ENCODE measurements at regions not wholly inside any gene's neighbourhood (a gene's known extent, or its start where the extent isn't known, plus 50 kb on each side); places are given as distances from the start of the nearest gene placed in this dataset.
"Not testable (repeated sequence)": the region's sequence is repeated elsewhere in the genome, so short reads cannot be mapped to it uniquely, and the experiment has no call there.

DNA sequence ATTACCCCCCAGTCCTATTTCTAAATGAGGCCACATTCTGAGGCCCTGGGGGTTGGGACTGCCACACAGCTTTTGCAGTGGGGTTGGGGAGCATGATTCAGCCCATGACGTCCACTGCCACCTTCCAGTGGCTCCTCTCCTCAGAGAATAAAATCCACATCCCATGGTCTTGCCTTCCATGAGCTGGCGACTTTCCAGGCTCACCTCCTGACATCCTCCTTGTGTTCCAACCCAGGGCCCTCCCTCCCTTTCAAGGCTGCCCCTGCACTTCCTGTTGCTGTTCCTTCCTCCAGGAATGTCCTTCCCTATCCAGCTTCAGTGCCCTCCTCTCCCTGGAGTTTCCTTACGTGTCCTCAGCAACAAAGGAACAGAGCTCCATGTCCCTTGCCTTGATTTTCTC lies 187.3 kb upstream of the ID2 start:
- no peak for DNase-seq (ENCODE audit: low read depth in 2 of 2)

DNA sequence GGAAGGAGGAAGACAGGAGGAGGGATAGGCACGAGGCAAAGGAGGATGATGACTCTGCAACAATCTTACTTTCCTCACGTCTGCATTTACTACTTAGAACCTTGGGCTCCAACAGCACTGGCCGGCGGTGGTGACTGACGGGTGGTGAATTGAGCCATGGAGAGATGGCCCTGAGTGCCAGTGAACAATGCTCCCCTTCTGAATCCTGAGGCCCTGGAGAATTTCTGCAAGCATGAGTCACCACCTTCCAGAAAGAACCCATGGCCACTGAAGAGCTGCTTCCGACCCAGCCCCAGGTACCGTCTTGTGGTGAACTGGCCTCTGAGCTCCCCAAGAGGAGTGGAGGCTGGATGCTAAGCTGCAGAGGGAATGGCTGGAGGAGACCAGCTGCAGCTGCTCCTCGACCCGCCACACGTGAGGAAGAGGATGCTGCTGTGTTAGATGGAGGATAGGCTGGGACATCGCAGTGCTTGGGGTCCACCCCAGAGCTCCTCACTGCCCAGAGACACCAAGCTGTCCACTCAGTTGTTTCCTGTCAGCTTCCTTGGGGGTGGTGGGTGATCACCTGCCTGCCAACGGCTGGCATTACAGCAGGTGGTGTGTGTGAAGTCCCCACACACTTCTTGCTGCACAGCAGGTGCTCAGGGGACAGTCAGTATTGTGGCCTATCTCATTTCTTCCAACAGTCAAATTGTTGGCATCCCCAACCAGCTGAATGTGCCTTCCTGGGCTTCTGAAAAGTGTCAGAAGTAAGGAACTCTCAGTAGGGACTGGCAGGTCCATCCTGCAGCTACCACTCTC lies 186.5 kb upstream of the ID2 start:
- no peak for DNase-seq (ENCODE audit: low read depth in 2 of 2)

DNA sequence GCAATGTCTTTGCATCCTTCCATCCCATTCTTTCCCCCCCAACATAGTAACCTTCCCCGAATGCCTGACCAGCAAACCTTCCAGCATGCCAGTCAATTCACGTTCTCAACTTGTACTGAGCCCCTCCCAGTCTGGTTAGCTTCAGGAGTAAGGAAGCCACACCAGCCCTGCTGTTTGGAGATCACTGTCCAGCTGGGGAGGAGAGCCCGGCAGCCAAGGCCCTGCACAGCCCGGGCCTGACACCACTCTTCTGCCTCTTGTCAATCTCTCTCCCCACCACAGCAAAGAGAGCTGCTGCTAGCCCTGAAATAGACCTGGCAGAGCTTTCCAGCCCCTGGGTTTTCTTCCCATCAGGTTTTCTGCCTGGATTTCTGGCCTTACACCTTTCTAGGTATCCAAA lies 185.8 kb upstream of the ID2 start:
- no peak for DNase-seq (ENCODE audit: low read depth in 2 of 2)

DNA sequence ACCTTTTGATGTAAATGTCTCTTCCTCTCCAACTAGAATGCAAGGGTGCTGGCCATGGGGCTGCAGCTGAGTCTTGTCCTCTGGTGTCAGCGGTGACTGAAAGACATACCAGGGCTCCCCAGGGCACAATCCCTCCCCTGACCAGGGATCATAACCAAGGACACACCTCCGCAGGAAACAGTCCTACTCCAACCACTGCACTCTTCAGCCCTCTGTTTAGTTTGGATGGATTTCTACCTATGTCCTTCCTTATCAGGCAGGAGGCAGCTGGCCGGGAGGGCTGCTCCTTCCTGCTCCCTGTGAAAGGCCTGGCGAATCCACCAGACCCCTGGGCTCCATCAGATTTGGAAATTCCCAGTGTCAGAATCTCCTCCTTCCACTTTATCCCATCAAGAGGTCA lies 185.2 kb upstream of the ID2 start:
- no peak for DNase-seq (ENCODE audit: low read depth in 2 of 2)

DNA sequence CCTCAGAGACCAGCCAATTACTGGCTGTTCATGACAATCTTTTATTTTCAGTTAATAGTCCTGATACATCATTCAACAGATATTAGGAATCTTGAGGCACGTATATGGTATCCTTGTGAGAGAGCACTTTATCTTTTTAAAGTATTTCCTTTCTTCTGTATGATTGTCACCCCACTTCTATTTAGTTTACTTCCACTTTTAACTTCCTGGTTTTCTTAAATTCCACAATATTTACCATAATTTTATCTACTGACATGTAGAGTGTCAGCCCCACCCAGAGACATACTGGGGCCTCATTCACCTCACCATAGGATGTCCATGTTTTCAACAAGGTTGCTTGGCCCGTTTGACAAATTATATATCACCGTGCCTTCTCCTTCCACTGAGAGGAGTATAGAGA lies 182.9 kb upstream of the ID2 start:
- DNase-seq (ENCODE audit: low read depth in 2 of 2) = no peak

DNA sequence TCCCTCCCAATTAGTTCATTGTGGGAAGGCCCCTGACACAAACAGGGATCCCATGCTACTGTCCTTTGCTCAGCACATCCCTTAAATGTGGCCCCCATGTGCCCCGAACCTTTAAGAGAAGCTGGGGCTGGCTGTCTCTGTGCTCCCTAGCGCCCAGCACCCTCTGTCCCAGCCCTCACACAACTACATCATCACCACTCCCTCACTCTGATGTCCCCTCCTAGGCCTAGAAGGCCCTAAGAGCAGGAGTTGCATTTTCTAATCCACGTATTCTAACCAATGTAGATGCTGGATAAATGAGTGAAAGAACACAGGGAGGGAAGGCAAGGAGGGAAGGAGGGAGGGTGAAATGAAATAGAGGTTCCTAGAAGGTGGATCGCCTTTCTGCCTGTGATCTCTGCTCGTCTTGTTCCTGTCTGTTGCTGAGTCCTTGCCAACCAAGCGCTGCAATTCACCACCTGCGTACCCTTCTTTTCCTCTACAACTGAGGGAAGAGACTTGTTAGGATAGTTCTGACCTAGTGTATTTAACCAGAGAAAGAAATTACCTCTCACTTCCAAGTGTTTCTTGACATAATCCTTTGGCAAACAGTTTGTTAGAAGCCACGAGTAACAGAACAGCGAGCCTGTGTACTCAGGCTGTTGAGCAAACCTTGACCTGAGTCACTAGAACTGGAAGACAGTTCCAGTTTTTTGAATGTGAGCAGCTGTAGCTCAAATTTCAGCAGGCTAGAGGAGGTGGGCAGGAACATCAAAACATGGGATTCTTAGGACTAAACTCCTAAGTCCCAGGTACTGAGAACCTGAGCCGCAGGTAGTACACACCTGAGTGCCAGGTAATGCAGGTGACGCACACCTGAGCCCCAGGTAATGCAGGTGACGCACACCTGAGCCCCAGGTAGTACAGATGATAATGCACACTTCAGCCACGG lies 181.5 kb upstream of the ID2 start:
- no peak for DNase-seq (ENCODE audit: low read depth in 2 of 2)

DNA sequence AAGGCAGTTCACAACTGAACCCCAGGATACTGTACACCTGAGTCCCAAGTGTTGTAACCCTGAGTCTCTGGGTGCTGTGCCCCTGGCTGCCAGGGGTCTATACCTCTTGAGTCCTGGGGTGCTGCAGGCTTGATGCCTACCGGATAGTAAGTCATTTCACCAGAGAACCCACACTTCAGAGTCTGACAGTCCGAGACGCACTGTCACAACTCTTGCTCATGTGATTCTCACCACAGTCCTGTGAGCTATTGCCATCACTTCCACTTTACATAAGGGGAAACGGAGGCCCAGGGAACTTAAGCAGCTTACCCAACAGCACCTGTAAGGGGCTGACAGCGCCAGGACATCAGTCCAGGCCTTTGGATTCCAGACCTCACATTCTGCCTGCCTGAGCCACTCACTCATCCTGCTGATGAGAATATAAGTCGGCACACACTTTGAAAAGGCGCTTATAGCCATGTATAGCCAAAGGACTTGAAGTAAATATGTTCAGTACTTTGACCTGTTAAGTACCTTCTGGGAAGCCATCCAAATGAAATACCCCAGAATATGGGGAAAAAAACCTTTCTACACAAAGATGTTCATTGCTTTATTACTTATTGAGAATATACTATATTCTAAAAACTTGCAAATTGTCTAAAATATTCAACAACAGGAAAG lies 180.7 kb upstream of the ID2 start:
- DNase-seq (ENCODE audit: low read depth in 2 of 2) = no peak

DNA sequence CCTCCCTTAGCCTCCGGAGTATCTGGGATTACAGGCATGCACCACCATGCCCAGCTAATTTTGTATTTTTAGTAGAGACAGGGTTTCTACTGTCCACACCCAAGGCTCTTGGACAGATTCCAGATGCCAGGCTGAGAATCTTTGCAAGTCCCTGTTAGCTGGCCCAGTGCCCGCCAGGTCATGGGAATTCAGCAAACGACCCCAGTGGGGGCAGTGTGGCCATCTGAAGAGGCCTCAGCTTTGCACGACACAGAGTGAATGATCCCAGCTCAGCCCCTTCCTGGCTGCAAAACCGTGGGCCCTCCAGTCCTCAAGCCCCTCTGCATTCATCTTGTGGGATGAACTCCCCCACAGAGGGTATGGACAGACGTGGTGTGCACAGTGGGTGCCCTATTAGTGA lies 179.5 kb upstream of the ID2 start:
- DNase-seq (ENCODE audit: low read depth in 2 of 2) = no peak

DNA sequence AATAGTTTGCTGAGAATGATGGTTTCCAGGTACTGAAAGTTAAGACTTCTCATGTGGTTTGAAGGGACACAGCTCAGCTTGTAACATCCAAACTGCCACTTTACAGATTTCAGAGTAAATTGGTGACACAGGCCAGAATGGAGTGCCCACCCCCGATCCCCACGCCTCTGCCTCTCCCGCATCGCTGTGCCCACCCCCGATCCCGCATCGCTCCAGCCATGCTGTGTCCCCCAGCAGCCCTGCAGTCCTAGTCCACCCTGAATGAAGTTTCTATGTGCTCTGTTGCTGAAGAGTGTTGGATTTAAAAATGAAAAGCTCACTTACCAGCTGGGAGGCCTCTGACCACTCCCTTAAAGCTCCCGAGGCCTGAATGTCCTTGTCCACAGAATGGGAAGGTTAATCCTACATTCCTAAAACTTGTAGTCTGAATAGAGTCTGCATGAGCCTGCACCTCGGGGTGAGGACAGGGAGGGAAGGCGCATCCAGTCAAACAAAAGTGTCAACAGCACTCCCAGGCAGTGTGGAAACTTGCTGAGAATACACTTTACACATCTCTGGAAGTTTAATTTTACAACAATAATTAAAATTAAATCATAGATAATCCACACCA lies 176.4 kb upstream of the ID2 start:
- no peak for DNase-seq (ENCODE audit: low read depth in 2 of 2)

DNA sequence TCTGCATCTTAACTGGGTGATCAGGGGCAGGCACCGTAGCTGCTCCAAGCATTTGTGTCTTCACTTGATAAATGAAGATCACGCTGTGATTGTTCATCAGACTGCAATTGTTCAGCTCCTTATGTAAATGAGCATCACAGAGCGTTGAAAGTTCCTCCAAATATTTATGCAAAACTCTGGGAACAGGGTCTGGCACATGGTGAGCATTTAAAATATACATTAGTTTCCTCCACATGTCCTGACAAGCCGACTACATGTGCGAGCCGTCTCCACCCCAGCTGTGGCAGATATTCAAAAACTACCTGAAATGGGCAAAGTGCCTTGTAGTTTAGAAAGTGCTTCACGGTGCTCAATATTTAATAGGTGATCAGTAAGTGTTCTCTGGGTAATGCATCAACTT lies 175.1 kb upstream of the ID2 start:
- DNase-seq (ENCODE audit: low read depth in 2 of 2) = no peak

DNA sequence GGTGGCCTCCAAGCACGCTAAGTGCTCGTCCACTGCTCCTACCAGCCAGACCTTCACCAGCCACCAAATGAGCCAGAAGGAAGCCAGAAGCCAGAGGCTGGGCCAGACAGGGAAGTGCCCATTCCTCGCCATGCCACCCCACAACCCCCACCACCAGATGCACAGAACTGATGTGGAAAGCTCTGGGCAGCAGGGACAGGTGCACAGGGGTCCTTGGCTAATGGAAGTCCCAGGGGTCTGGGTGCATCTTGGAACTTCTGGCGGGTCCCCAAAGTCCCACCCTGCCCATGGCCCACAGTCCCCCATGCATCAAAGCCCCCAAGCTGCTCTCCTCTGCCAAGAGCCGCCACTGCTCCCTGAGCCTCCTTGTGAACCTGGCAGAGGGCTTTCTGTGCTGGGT lies 173.1 kb upstream of the ID2 start:
- no peak for DNase-seq (ENCODE audit: low read depth in 2 of 2)

DNA sequence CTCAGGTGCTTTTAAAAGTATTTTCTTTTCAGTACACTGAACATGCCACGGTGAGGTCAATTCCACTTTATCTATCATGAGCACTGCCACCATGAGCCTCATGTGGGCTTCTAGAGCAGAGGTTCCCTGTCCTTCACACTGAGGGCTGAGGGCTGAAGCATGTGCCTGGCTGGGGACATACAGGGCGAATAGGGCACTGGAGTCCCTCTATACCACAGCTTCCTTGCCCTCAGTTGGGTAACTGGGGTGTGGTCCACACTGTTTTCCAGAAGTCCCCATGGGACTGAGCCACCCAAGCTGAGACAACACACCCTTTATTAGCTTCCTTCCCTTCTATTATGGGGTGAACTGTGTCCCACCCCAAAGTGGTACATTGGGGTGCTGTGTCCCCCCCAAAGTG lies 172.2 kb upstream of the ID2 start:
- DNase-seq (ENCODE audit: low read depth in 2 of 2) = no peak

DNA sequence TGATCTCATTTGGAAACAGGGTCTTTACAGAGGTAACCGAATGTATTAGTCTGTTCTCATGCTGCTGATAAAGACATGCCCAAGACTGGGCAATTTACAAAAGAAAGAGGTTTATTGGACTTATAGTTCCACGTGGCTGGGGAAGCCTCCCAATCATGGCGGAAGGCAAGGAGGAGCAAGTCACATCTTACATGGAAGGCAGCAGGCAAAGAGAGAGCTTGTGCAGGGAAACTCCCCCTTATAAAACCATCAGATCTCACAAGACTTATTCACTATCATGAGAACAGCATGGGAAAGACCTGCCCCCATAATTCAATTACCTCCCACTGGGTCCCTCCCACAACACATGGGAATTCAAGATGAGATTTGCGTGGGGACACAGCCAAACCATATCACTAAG lies 171.8 kb upstream of the ID2 start:
- DNase-seq (ENCODE audit: low read depth in 2 of 2) = not testable (repeated sequence)

DNA sequence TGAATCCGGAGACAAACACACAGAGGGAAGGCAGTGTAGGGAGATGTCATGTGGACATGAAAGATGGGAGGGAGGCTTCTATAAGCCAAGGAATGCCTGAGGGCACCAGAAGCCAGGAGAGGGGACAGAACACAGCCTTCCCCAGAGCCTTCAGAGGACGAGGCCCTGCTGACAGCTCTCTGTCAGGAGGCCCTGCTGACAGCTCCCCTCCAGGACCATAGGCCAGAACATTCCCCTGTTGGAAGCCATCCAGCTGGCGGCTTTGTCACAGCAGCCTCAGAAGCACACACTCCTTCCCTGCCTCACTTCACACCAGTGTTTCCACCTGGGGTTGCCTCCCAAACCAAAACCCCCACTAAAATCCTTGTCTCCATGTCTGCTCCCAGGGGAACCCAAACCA lies 171.3 kb upstream of the ID2 start:
- no peak for DNase-seq (ENCODE audit: low read depth in 2 of 2)

DNA sequence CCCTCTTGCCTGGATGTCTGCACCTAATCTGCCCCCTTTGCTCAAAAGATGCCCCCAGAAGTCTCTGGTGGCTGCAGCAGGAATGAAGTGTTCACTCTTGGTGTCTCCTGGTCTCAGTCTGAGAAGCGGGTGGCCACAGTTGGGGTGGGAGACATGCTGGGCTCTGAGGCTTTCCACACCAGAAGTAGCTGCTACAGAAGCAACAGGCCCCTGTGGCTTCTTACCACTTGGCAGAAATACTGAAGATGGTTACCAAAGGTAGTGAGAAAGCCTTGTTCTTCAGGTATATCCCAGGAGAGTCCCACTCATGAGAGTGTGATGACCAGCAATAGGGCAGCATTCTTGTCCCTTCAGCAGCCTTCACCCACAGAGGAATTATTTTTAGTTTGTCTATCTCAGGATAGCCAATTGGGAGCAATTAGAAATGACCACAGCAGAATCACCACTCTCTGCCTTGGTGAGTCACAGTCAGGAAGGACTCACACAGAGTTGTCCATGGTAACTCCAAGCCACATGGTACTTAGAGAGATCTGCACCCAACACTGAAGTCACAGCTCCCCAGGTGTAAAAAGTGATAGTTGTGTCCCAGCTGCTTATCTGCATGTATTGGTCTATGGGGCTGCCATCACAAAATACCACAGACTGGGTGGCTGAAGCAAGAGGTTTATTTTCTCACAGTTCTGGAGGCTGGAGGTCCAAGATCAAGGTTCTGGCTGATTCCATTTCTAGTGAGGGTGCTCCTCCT lies 169.8 kb upstream of the ID2 start:
- no peak for DNase-seq (ENCODE audit: low read depth in 2 of 2)

DNA sequence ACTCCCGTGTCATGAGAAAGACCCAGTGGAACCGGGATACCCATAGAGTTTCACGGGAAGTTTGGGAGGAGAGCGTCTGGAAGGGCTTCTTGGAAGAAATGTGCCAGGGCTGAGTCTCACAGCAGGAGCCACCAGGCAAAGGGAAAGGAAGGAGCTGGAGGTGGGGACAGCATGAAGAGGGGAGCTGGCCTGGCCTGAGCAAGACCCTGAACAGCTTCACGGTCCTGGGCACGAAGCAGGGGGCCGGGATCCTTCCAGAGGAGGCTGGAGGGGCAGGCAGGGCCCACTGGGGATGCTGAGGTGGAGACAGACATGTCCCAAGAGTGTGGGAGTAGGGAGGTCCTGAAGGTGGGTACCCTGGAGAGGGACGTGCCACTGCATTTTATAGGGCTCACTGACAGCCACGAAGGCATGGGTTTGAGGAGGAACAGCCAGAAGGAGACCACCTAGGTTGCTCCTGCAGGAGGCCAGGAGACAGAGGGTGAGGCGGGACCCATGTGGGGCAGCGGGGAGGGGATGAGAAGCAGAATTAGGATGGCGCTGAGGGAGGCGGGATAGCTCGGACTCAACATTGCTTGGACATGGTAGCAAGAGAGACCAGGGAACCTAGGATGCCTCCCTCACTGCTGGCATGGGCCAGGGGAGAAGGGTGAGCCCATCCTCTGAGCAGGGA lies 168.1 kb upstream of the ID2 start:
- no peak for DNase-seq (ENCODE audit: low read depth in 2 of 2)

DNA sequence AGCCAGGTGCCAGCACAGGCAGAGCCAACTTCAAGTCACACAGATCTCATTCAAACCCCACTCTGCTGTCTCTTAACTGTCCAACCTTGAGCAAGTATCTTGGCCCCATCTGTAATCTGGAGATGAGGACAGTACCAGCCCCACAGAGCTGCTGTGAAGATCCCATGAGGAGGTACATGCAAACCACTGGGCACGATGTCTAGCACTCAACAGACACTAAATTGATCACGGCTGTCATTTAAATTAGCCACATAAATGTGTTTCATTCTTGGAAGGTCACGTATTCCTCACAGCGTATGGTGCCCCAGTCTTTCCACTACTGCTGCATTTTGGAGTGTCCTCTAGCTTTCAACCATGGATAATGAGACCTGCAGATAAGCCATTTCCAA lies 167.6 kb upstream of the ID2 start:
- DNase-seq (ENCODE audit: low read depth in 2 of 2) = no peak

DNA sequence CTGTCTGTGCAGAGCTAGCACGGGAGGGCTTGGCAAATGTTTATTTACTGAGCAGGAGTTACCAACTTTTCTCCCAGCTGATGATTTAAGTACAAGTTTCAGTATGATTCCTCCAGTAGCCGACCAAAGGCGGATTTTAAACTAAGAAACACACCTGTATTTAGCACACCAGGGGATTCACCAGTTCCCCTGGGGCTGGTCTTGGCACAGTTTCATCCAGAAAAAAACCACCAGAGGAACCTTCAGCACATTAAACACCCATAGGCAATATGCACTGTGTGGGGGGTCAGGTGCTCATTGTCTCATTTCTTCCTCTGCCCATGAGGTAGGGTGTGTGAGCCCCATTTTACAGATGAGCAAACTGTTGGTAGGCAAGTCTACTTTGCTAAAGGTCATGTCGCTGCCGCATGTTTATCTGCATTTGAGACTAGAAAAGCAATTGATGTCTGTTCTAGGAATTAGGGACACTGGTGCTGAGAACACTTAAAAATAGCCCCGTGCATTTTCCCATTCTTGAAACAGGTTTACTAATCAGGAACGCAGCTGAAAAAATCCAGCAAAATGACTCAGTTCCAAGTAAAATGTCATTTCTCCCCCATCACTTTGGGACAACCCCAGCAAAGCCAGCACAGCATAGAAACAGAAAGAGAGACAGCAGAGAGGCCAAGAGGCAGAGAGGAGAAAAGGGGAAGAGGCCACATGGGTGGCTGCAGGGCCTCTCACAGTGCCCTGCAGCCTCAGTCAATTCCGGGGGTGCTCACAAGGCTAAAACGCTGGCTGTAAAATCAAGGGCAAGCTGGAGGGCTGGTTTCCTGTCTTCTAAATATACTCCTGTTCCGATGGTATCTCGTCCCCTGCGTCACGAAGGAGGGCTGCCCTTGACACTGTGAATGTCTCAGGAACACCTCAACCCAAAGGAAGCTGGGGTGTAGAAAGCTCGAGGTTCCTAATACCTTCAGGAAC lies 166.8 kb upstream of the ID2 start:
- DNase-seq (ENCODE audit: low read depth in 2 of 2) = peak; percentile 51 to 52

DNA sequence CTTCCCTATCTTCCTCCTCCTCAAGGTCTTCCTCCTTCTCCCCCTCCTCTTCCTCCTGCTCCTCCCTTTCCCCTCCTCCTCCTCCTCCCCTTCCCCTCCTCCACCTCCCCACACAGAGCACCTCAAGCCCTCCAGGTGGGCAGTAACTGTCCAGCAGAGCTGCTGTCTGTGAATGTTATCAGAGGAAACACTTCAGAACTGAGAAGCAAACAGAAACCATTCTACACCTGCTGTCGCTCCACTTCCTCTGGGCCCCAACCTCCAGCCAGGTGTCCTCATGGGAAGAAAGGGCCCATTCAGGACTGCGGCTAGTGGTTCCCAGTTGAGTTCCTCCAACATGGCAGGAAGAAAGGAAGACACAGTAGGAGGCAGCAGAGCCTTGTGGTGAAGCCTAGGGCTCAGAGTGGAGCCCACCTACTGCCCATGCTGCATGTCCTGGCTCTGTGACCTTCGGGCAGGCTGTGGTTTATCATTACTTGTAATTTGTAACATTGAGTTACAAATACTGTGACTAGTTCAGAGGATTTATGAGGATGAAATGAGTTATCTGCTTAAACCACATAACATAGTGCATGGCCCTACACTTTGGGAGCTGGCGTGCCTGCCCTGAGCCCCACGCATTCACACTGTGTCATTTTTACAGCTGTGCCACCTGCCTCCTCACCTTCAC lies 165.9 kb upstream of the ID2 start:
- no peak for DNase-seq (ENCODE audit: low read depth in 2 of 2)
